ES-I3 (cell line): ENCODE measurements at regions not wholly inside any gene's neighbourhood (a gene's known extent, or its start where the extent isn't known, plus 50 kb on each side); places are given as distances from the start of the nearest gene placed in this dataset.
"Not testable (repeated sequence)": the region's sequence is repeated elsewhere in the genome, so short reads cannot be mapped to it uniquely, and the experiment has no call there.

Source experiments
- H3K36me3 ChIP-seq: 2 replicates; pipeline ENCODE4 v1.6.1; 2013; ENCODE audit warnings: mild to moderate bottlenecking, low read length, control low read depth, moderate library complexity; ENCODE audit not compliant: insufficient read depth
- H3K4me1 ChIP-seq: 2 replicates; pipeline ENCODE4 v1.6.1; 2013; ENCODE audit warnings: mild to moderate bottlenecking, control low read depth, low read length; ENCODE audit not compliant: insufficient read depth
- H3K9ac ChIP-seq: 2 replicates; pipeline ENCODE4 v1.6.1; 2013; ENCODE audit warnings: low read depth, mild to moderate bottlenecking, low read length, moderate library complexity
- H3K9me3 ChIP-seq: 2 replicates; pipeline ENCODE4 v1.6.1; 2013; ENCODE audit warnings: mild to moderate bottlenecking, low read length, moderate library complexity; ENCODE audit not compliant: control insufficient read depth, insufficient read depth

GRCh38 chr15:81785679-81786078 is 260.1 kb downstream of the MEX3B start:
- Histone ChIP-seq H3K4me1 (0 out of 2 replicates have a peak, but pooled peaks cover 5% of the 10 kb centered on the region), H3K9ac (no peak overlapping the region), H3K9me3 (no peaks in the 10 kb centered on the region)

GRCh38 chr15:81785181-81785580 is 260.6 kb downstream of the MEX3B start:
- Histone ChIP-seq H3K9ac (no peak overlapping the region), H3K4me1 (0 out of 2 replicates have a peak, but pooled peaks cover 5% of the 10 kb centered on the region), H3K36me3 (peaks cover 4% of the 10 kb centered on the region; the same call in 1 of the 2 replicates), H3K9me3 (no peaks in the 10 kb centered on the region)

More at GRCh38 chr15:81785679-81786078, 260.1 kb downstream of the MEX3B start:
- H3K36me3 ChIP-seq: peaks cover 4% of the 10 kb centered on the region; the same call in 1 of the 2 replicates

GRCh38 chr15:81784751-81785150 is 261.1 kb downstream of the MEX3B start:
- Histone ChIP-seq H3K9me3 (no peaks in the 10 kb centered on the region), H3K36me3 (peaks cover 4% of the 10 kb centered on the region; the same call in 1 of the 2 replicates), H3K9ac (no peak overlapping the region), H3K4me1 (0 out of 2 replicates have a peak, but pooled peaks cover 5% of the 10 kb centered on the region)

- no peak overlapping the region for H3K9ac ChIP-seq
- no peaks in the 10 kb centered on the region for H3K9me3 ChIP-seq
- H3K4me1 ChIP-seq: no peaks in the 10 kb centered on the region
- H3K36me3 ChIP-seq: peaks cover 4% of the 10 kb centered on the region; the same call in 1 of the 2 replicates
These were observed 262.2 kb downstream of the MEX3B start for GRCh38 chr15:81783586-81783985.

GRCh38 chr15:81783076-81783475 is 262.7 kb downstream of the MEX3B start:
- H3K4me1 ChIP-seq: no peaks in the 10 kb centered on the region
- peaks cover 4% of the 10 kb centered on the region; the same call in 1 of the 2 replicates for H3K36me3 ChIP-seq
- H3K9ac ChIP-seq: no peak overlapping the region
- no peaks in the 10 kb centered on the region for H3K9me3 ChIP-seq

- peaks cover 4% of the 10 kb centered on the region; the same call in 1 of the 2 replicates for H3K36me3 ChIP-seq
- no peaks in the 10 kb centered on the region for H3K9me3 ChIP-seq
- H3K9ac ChIP-seq: no peak overlapping the region
- H3K4me1 ChIP-seq: no peaks in the 10 kb centered on the region
These were observed 264.4 kb downstream of the MEX3B start for GRCh38 chr15:81781395-81781794.

GRCh38 chr15:81780966-81781365 is 264.9 kb downstream of the MEX3B start:
- Histone ChIP-seq H3K4me1 (no peaks in the 10 kb centered on the region), H3K9ac (no peak overlapping the region), H3K9me3 (no peaks in the 10 kb centered on the region), H3K36me3 (peaks cover 4% of the 10 kb centered on the region; the same call in 1 of the 2 replicates)

GRCh38 chr15:81779181-81779580 is 266.6 kb downstream of the MEX3B start:
- H3K9me3 ChIP-seq: no peaks in the 10 kb centered on the region
- H3K36me3 ChIP-seq: peaks cover 4% of the 10 kb centered on the region; the same call in 1 of the 2 replicates
- no peak overlapping the region for H3K9ac ChIP-seq
- no peaks in the 10 kb centered on the region for H3K4me1 ChIP-seq

GRCh38 chr15:81777546-81777945 is 268.3 kb downstream of the MEX3B start:
- Histone ChIP-seq H3K4me1 (no peaks in the 10 kb centered on the region), H3K36me3 (no peaks in the 10 kb centered on the region), H3K9me3 (no peaks in the 10 kb centered on the region), H3K9ac (no peak overlapping the region)

GRCh38 chr15:81776976-81777375 is 268.8 kb downstream of the MEX3B start:
- no peak overlapping the region for H3K9ac ChIP-seq

GRCh38 chr15:81775779-81776178 is 270.0 kb downstream of the MEX3B start:
- not testable (repeated sequence) for H3K4me1 ChIP-seq, H3K36me3 ChIP-seq

More at GRCh38 chr15:81776976-81777375, 268.8 kb downstream of the MEX3B start:
- H3K36me3 ChIP-seq: no peaks in the 10 kb centered on the region
- no peaks in the 10 kb centered on the region for H3K4me1 ChIP-seq
- no peaks in the 10 kb centered on the region for H3K9me3 ChIP-seq

GRCh38 chr15:81774309-81774708 is 271.5 kb downstream of the MEX3B start:
- Histone ChIP-seq H3K4me1 (no peaks in the 10 kb centered on the region), H3K9me3 (no peaks in the 10 kb centered on the region), H3K36me3 (no peaks in the 10 kb centered on the region), H3K9ac (no peak overlapping the region)

More at GRCh38 chr15:81775779-81776178, 270.0 kb downstream of the MEX3B start:
- not testable (repeated sequence) for H3K9ac ChIP-seq, H3K9me3 ChIP-seq

GRCh38 chr15:81768773-81769172 is 277.0 kb downstream of the MEX3B start:
- H3K9ac ChIP-seq: no peak overlapping the region
- H3K9me3 ChIP-seq: no peaks in the 10 kb centered on the region
- no peaks in the 10 kb centered on the region for H3K36me3 ChIP-seq
- no peaks in the 10 kb centered on the region for H3K4me1 ChIP-seq

- no peaks in the 10 kb centered on the region for H3K9me3 ChIP-seq
- H3K4me1 ChIP-seq: no peaks in the 10 kb centered on the region
- no peak overlapping the region for H3K9ac ChIP-seq
- no peaks in the 10 kb centered on the region for H3K36me3 ChIP-seq
These were observed 278.9 kb downstream of the MEX3B start for GRCh38 chr15:81766829-81767475.

GRCh38 chr15:81765816-81766215 is 280.0 kb downstream of the MEX3B start:
- no peaks in the 10 kb centered on the region for H3K36me3 ChIP-seq
- H3K4me1 ChIP-seq: no peaks in the 10 kb centered on the region
- no peaks in the 10 kb centered on the region for H3K9me3 ChIP-seq
- H3K9ac ChIP-seq: no peak overlapping the region
